GM12878 (cell line): ENCODE measurements at regions not wholly inside any gene's neighbourhood (a gene's known extent, or its start where the extent isn't known, plus 50 kb on each side); places are given as distances from the start of the nearest gene placed in this dataset.

ENCODE experiments used
- ATAC-seq: fragments of 200-7000 bp; cut with Tn5 transposase; 3 replicates; pipeline ENCODE4 v1.9.1; 2020; ENCODE audit warnings: mild to moderate bottlenecking, moderate library complexity
- BruUV-seq: library from RNA; stranded (reverse); fragments of 400-500 nt; replicated peaks from 2 replicates; lab custom pipeline; 2021; lab: Mats Ljungman, UMichigan
- CTCF ChIA-PET: fragments of 300-600 bp; sonication (Branson Sonifier 250); formaldehyde crosslinking; extraction: SDS; loops from one replicate; lab custom pipeline; 2021; ENCODE audit warnings: inconsistent platforms; lab: Yijun Ruan, JAX
- POLR2A ChIA-PET: fragments of 350-600 bp; formaldehyde crosslinking; extraction: SDS; loops from one replicate; lab custom pipeline; 2021; ENCODE audit warnings: inconsistent platforms; lab: Charles Lee
- RAD21 ChIA-PET: fragments of 300-600 bp; sonication (Branson Sonifier 250); formaldehyde crosslinking; loops from one replicate; lab custom pipeline; 2023; ENCODE audit warnings: antibody characterized with exemption; ENCODE audit not compliant: unreplicated experiment; lab: Charles Lee
- SMC1A ChIA-PET: fragments of 300-600 bp; sonication (Branson Sonifier 250); formaldehyde crosslinking; loops from one replicate; lab custom pipeline; 2023; ENCODE audit not compliant: unreplicated experiment, uncharacterized antibody; lab: Charles Lee
- DNase-seq: peaks from one replicate; pipeline ENCODE4 v3.0.0-alpha.2; 2011; ENCODE audit warnings: low read depth, low spot score
- FAIRE-seq: peaks from 3 replicates; lab custom pipeline; 2011; peaks lifted over from hg19 to GRCh38; lab: Jason Lieb, UNC
- H2AFZ ChIP-seq: 2 replicates; pipeline ENCODE4 v1.6.0; 2011; ENCODE audit warnings: low read depth, low read length, control low read depth; ENCODE audit not compliant: control insufficient read depth
- H3K27ac ChIP-seq: 2 replicates; pipeline ENCODE4 v1.5.1; 2011; ENCODE audit warnings: control low read depth; ENCODE audit not compliant: control insufficient read depth, insufficient read depth
- H3K27me3 ChIP-seq, 2 experiments: replicated peaks in 1 of 2; 2 replicates each; pipeline versions ENCODE4 v1.6.0 to v1.6.1; 2011; ENCODE audit warnings: low read length in 1 of 2; ENCODE audit not compliant: control insufficient read depth in 2 of 2, insufficient read depth in 2 of 2
- H3K36me3 ChIP-seq, 2 experiments: 2 replicates each; pipeline ENCODE4 v1.5.1; 2011; ENCODE audit warnings: low read length in 1 of 2; ENCODE audit not compliant: control insufficient read depth in 2 of 2, insufficient read depth in 2 of 2
- H3K4me1 ChIP-seq: 2 replicates; pipeline ENCODE4 v1.6.1; 2011; ENCODE audit warnings: mild to moderate bottlenecking, low read length, moderate library complexity, mixed read lengths; ENCODE audit not compliant: control insufficient read depth, insufficient read depth
- H3K4me2 ChIP-seq: 2 replicates; pipeline ENCODE4 v1.6.0; 2011; ENCODE audit warnings: control low read depth; ENCODE audit not compliant: control insufficient read depth, insufficient read depth
- H3K4me3 ChIP-seq: fragments of 200-600 bp; sonication (generic); 2 replicates; pipeline ENCODE4 v1.5.1; 2016
- H3K79me2 ChIP-seq: 2 replicates; pipeline ENCODE4 v1.6.0; 2011; ENCODE audit warnings: low read length; ENCODE audit not compliant: control insufficient read depth, insufficient read depth
- H3K9ac ChIP-seq: 2 replicates; pipeline ENCODE4 v1.8.0; 2011; ENCODE audit warnings: low read length, control low read depth, mixed read lengths; ENCODE audit not compliant: control insufficient read depth, insufficient read depth
- H3K9me3 ChIP-seq: replicated peaks from 3 replicates; pipeline ENCODE4 v1.5.1; 2011; ENCODE audit warnings: mild to moderate bottlenecking, low read length; ENCODE audit not compliant: control insufficient read depth, insufficient read depth
- H4K20me1 ChIP-seq: 2 replicates; pipeline ENCODE4 v1.6.0; 2011; ENCODE audit not compliant: control insufficient read depth, insufficient read depth
- JUND ChIP-seq: IDR thresholded peaks from 2 replicates; pipeline ENCODE4 v1.6.1; 2012; ENCODE audit warnings: low read depth, mild to moderate bottlenecking, low read length, improper control_type of control experiment, moderate library complexity
- KLF5 ChIP-seq: fragments of 450-650 bp; IDR thresholded peaks from 2 replicates; pipeline ENCODE4 v1.6.1; 2014; ENCODE audit warnings: mild to moderate bottlenecking; ENCODE audit not compliant: partially characterized antibody
- LARP7 ChIP-seq: fragments of 450-650 bp; IDR thresholded peaks from 2 replicates; pipeline ENCODE4 v1.6.1; 2017; ENCODE audit warnings: mild to moderate bottlenecking
- ZNF217 ChIP-seq: fragments of 450-650 bp; IDR thresholded peaks from 2 replicates; pipeline ENCODE4 v1.6.1; 2017; ENCODE audit warnings: antibody characterized with exemption, mild to moderate bottlenecking
- WGBS: methylation state at CpG from one replicate; pipeline ENCODE4 v1.1.6; 2016; ENCODE audit warnings: low lambda C conversion rate; ENCODE audit not compliant: insufficient replicate concordance, insufficient coverage; ENCODE audit errors: missing lambda C conversion rate; 5-methylcytosine and 5-hydroxymethylcytosine counted together
- in situ Hi-C: fragments of 300-500 bp; cut with MboI; formaldehyde crosslinking; loops from 9 replicates; pipeline ENCODE4 v1.14.3; 2018; ENCODE audit warnings: mixed read lengths
- intact Hi-C: fragments of 100-400 bp; cut with micrococcal nuclease; formaldehyde crosslinking; loops from one replicate; pipeline ENCODE4 v1.14.2; 2022; ENCODE audit not compliant: unreplicated experiment
- TF ChIP-seq, protein P1 (sequence below): fragments of 450-650 bp; IDR thresholded peaks from 2 replicates; pipeline ENCODE4 v1.6.1; 2018; ENCODE audit warnings: mild to moderate bottlenecking, low read depth, moderate library complexity; ENCODE audit not compliant: partially characterized antibody

DNA sequence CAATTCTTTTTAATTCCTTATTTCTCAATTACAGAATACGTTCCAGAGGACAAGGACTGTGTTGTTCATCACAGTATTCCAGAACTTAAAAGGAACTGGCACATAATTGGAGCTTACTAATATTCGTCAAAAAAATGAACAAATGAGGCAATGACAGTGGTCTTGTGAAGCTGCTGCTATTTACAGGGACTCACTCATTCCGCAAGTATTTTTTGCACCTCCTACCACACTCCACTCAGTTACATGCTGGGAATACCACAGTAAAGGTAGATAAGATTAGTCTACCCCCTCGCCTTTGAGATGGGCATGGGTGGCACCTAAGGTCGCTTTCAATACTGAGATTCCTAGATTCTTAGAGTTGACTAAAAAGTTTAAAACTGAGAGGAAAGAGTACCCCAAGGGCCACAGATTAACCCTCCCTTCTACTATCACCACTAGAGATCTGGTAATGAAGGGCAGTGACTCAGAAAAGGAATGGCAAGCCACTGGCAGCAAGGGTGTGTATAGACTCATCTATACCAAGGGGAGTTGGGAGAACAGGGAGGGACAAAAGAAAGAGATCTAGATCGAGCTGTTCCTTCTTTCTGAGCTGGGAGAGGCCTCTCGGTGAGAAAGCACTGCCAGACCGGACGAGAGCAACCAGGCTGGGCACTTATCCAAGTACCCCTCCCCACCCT, 85.0 kb downstream of the RPL27A start:
- 48% methylated on average over 9 of the region's 9 CpGs for WGBS
- TF ChIP-seq JUND, result no peak
- H3K79me2 ChIP-seq, result no peaks in the 10 kb centered on the region

DNA sequence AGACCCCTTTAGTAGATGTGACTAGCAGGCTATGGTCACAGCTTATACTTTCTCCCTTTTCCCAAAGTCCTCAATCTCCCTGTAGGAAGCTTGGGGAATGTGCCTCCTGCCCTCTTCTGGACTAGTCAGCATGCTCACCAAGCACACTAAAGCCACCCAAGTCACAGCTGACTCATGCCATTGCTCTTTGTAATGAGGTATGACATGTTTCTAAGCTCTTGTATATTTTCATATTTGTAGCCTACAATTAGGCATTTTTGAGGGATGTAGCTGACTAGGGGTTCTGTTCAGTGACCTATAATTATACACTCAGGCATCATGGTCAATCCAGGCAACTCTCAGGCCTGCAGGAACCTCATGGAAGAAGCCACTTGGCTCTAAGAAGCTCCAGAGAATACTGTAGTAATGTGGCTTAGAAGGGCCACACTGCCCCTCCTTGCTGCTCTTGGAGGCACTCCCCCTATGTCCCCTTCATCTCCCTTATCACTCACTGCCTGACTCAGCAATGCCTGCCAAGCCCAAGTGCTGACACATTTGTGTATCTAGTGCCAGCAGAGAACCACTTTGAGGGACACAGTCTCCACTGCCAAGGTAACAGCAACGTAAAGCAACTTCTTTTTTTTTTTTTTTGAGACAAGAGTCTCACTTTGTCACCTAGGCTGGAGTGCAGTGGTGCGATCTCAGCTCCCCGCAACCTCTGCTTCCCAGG, 86.2 kb downstream of the RPL27A start:
- in situ Hi-C loops (no loop called here), intact Hi-C loops (no loop called here)
- ATAC-seq, result peak; percentile 21; the same call in 1 of the 3 replicates

More for the DNA sequence above, 85.0 kb downstream of the RPL27A start:
- H3K9ac ChIP-seq, result no peak overlapping the region
- RAD21 ChIA-PET, result no interaction called here
- no peak for FAIRE-seq
- POLR2A ChIA-PET, result no interaction called here
- H3K4me1 ChIP-seq, result no peaks in the 10 kb centered on the region
- H3K9me3 ChIP-seq, result no peaks in the 10 kb centered on the region
- no peaks in the 10 kb centered on the region for H3K27me3 ChIP-seq
- peak; percentile 24; the same call in 1 of the 3 replicates for ATAC-seq
- no peaks in the 10 kb centered on the region for H3K36me3 ChIP-seq
- CTCF ChIA-PET, result interaction anchor here (1.0 to 1.7 kb wide), 3 partner anchors 10 to 21 kb away, joined by 3 to 6 read pairs (median 4); no protein-coding TSS in a partner anchor
- in situ Hi-C loops (no loop called here), intact Hi-C loops (no loop called here)
- no peak overlapping the region for H3K4me3 ChIP-seq
- DNase-seq, result no peak
- no peak overlapping the region for H2AFZ ChIP-seq
- no TSS peak for BruUV-seq
- H4K20me1 ChIP-seq, result no peaks in the 10 kb centered on the region
- no peak overlapping the region for H3K4me2 ChIP-seq
- H3K27ac ChIP-seq, result no peak overlapping the region
- SMC1A ChIA-PET, result interaction anchor here (1.0 to 1.4 kb wide), 3 partner anchors 8 to 20 kb away, joined by 3 to 4 read pairs (median 3); no protein-coding TSS in a partner anchor

More for the DNA sequence above, 86.2 kb downstream of the RPL27A start:
- Histone ChIP-seq H3K36me3 (no peaks in the 10 kb centered on the region), H3K27me3 (no peaks in the 10 kb centered on the region), H3K4me2 (no peak overlapping the region), H3K27ac (no peak overlapping the region), H4K20me1 (no peaks in the 10 kb centered on the region), H3K4me3 (no peak overlapping the region), H3K9me3 (no peaks in the 10 kb centered on the region), H3K79me2 (no peaks in the 10 kb centered on the region), H2AFZ (no peak overlapping the region), H3K4me1 (peaks cover under 1% of the 10 kb centered on the region; the same call in 1 of the 2 replicates), H3K9ac (no peak overlapping the region)
- 56% methylated on average over 3 of the region's 3 CpGs for WGBS
- ChIA-PET POLR2A (no interaction called here), RAD21 (no interaction called here), CTCF (interaction anchor here (1.1 to 1.7 kb wide), 2 partner anchors 9 to 22 kb away, joined by 4 to 6 read pairs; no protein-coding TSS in a partner anchor), SMC1A (interaction anchor here (0.6 to 1.4 kb wide), 4 partner anchors 9 to 21 kb away, joined by 3 to 4 read pairs (median 3); no protein-coding TSS in a partner anchor)
- BruUV-seq, result no TSS peak
- DNase-seq (no peak), FAIRE-seq (no peak)
- TF ChIP-seq, protein P1, sequence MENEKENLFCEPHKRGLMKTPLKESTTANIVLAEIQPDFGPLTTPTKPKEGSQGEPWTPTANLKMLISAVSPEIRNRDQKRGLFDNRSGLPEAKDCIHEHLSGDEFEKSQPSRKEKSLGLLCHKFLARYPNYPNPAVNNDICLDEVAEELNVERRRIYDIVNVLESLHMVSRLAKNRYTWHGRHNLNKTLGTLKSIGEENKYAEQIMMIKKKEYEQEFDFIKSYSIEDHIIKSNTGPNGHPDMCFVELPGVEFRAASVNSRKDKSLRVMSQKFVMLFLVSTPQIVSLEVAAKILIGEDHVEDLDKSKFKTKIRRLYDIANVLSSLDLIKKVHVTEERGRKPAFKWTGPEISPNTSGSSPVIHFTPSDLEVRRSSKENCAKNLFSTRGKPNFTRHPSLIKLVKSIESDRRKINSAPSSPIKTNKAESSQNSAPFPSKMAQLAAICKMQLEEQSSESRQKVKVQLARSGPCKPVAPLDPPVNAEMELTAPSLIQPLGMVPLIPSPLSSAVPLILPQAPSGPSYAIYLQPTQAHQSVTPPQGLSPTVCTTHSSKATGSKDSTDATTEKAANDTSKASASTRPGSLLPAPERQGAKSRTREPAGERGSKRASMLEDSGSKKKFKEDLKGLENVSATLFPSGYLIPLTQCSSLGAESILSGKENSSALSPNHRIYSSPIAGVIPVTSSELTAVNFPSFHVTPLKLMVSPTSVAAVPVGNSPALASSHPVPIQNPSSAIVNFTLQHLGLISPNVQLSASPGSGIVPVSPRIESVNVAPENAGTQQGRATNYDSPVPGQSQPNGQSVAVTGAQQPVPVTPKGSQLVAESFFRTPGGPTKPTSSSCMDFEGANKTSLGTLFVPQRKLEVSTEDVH, result no peak
- TF ChIP-seq LARP7, result no peak
- no peak for TF ChIP-seq KLF5
- no peak for TF ChIP-seq ZNF217
